Right hindlimb (tissue), 1 donor: ENCODE measurements at regions not wholly inside any gene's neighbourhood (a gene's known extent, or its start where the extent isn't known, plus 50 kb on each side); places are given as distances from the start of the nearest gene placed in this dataset.
A peak's percentile ranks its signal among the peaks of the same experiment; 100 is the strongest.
"Not testable (repeated sequence)": the region's sequence is repeated elsewhere in the genome, so short reads cannot be mapped to it uniquely, and the experiment has no call there.

Experiments
- DNase-seq: peaks from one replicate; pipeline ENCODE4 v3.0.0-alpha.2; 2018

GRCh38 chr1:67589519-67590233, 95.3 kb upstream of the GADD45A start:
- DNase-seq, result no peak

GRCh38 chr1:67590329-67590728, 94.7 kb upstream of the GADD45A start:
- DNase-seq, result no peak

- no peak for DNase-seq
Observed at GRCh38 chr1:67594764-67595163, 90.2 kb upstream of the GADD45A start.

- DNase-seq, result no peak
Observed at GRCh38 chr1:67596674-67597073, 88.3 kb upstream of the GADD45A start.

- DNase-seq, result no peak
Observed at GRCh38 chr1:67597336-67597735, 87.7 kb upstream of the GADD45A start.

GRCh38 chr1:67599085-67599484, 85.9 kb upstream of the GADD45A start:
- DNase-seq, result no peak

GRCh38 chr1:67601539-67601938, 83.5 kb upstream of the GADD45A start:
- no peak for DNase-seq

GRCh38 chr1:67601955-67602354, 83.0 kb upstream of the GADD45A start:
- DNase-seq, result no peak

GRCh38 chr1:67604778-67605177, 80.2 kb upstream of the GADD45A start:
- no peak for DNase-seq

GRCh38 chr1:67605209-67605780, 79.7 kb upstream of the GADD45A start:
- DNase-seq, result no peak

- DNase-seq, result no peak
Observed at GRCh38 chr1:67607286-67607685, 77.7 kb upstream of the GADD45A start.

GRCh38 chr1:67607699-67608098, 77.3 kb upstream of the GADD45A start:
- no peak for DNase-seq

- DNase-seq, result no peak
Observed at GRCh38 chr1:67608661-67609576, 76.1 kb upstream of the GADD45A start.

GRCh38 chr1:67609577-67610341, 75.2 kb upstream of the GADD45A start:
- no peak for DNase-seq

- no peak for DNase-seq
Observed at GRCh38 chr1:67610450-67610849, 74.6 kb upstream of the GADD45A start.

GRCh38 chr1:67611846-67612245, 73.2 kb upstream of the GADD45A start:
- DNase-seq, result no peak

- DNase-seq, result peak; percentile 44
Observed at GRCh38 chr1:67612788-67613241, 72.2 kb upstream of the GADD45A start.

- not testable (repeated sequence) for DNase-seq
Observed at GRCh38 chr1:67613479-67613878, 71.5 kb upstream of the GADD45A start.

GRCh38 chr1:67614511-67614934, 70.5 kb upstream of the GADD45A start:
- DNase-seq, result no peak

- no peak for DNase-seq
Observed at GRCh38 chr1:67615886-67616285, 69.1 kb upstream of the GADD45A start.

GRCh38 chr1:67616394-67616985, 68.5 kb upstream of the GADD45A start:
- DNase-seq, result no peak

- peak; percentile 79 for DNase-seq
Observed at GRCh38 chr1:67618285-67619018, 66.5 kb upstream of the GADD45A start.
